A549 (cell line): ENCODE measurements at regions not wholly inside any gene's neighbourhood (a gene's known extent, or its start where the extent isn't known, plus 50 kb on each side); places are given as distances from the start of the nearest gene placed in this dataset.

Source experiments
- ATAC-seq, 2 experiments: fragments of 200-7000 bp in 1 of 2; fragments of >200 bp in 1 of 2; cut with Nextera tagmentation in 1 of 2; cut with Tn5 transposase in 1 of 2; 3 replicates each; pipeline versions ENCODE4 v1.8.0 to v1.9.1; 2018 to 2020; ENCODE audit warnings: mild to moderate bottlenecking in 1 of 2, moderate library complexity in 1 of 2
- CTCF ChIA-PET: fragments of 300-600 bp; sonication (Branson Sonifier 250); formaldehyde crosslinking; extraction: SDS; loops from one replicate; lab custom pipeline; 2021; ENCODE audit warnings: antibody characterized with exemption, inconsistent platforms; lab: Yijun Ruan, JAX
- POLR2A ChIA-PET: fragments of 350-600 bp; formaldehyde crosslinking; extraction: SDS; loops from one replicate; lab custom pipeline; 2021; ENCODE audit warnings: antibody characterized with exemption, inconsistent platforms; lab: Yijun Ruan, JAX
- DNase-seq, 2 experiments: peaks; one replicate each; pipeline versions ENCODE4 v3.0.0 to v3.0.0-alpha.2; 2011 to 2016; ENCODE audit warnings: low read depth in 1 of 2, low spot score in 1 of 2
- FAIRE-seq: peaks from 2 replicates; lab custom pipeline; 2011; peaks lifted over from hg19 to GRCh38; lab: Jason Lieb, UNC
- H3K27ac ChIP-seq, 2 experiments: fragments of >200 bp; sonication (Bioruptor Twin); formaldehyde crosslinking; 3 replicates each; pipeline ENCODE4 v1.5.1; 2016 to 2017
- H3K4me1 ChIP-seq: fragments of >200 bp; sonication (Bioruptor Twin); formaldehyde crosslinking; 3 replicates; pipeline ENCODE4 v1.6.1; 2016
- H3K4me2 ChIP-seq: fragments of >200 bp; sonication (Bioruptor Twin); formaldehyde crosslinking; 3 replicates; pipeline ENCODE4 v1.6.1; 2016
- H3K4me3 ChIP-seq: fragments of >200 bp; sonication (Bioruptor Twin); formaldehyde crosslinking; 3 replicates; pipeline ENCODE4 v1.5.1; 2016
- H3K9me3 ChIP-seq: fragments of >200 bp; sonication (Bioruptor Twin); formaldehyde crosslinking; 3 replicates; pipeline ENCODE4 v1.6.1; 2016
- BHLHE40 ChIP-seq: IDR thresholded peaks from 2 replicates; pipeline ENCODE4 v1.6.1; 2012; ENCODE audit warnings: low read depth, low read length, inconsistent platforms
- CBX2 ChIP-seq: fragments of 200-600 bp; sonication (generic); IDR thresholded peaks from 2 replicates; pipeline ENCODE4 v1.6.1; 2016; ENCODE audit warnings: low read depth, mild to moderate bottlenecking, borderline replicate concordance
- CBX8 ChIP-seq: fragments of 200-600 bp; sonication (generic); IDR thresholded peaks from 2 replicates; pipeline ENCODE4 v1.6.1; 2016
- EHF ChIP-seq: fragments of 250-450 bp; sonication (Bioruptor Pico); IDR thresholded peaks from 2 replicates; pipeline ENCODE4 v1.5.0; 2020; ENCODE audit warnings: mild to moderate bottlenecking
- EHMT2 ChIP-seq: fragments of 200-600 bp; sonication (generic); IDR thresholded peaks from 2 replicates; pipeline ENCODE4 v1.6.1; 2016; ENCODE audit warnings: antibody characterized with exemption, low read depth, mild to moderate bottlenecking, moderate library complexity
- EP300 ChIP-seq, 2 experiments: fragments of >200 bp; sonication (Bioruptor Twin); formaldehyde crosslinking; IDR thresholded peaks; 2 replicates in 1 of 2; 3 replicates in 1 of 2; pipeline ENCODE4 v1.6.1; 2016 to 2017
- FOSB ChIP-seq: fragments of 250-450 bp; sonication (Bioruptor Pico); IDR thresholded peaks from 2 replicates; pipeline ENCODE4 v1.5.0; 2020; ENCODE audit warnings: mild to moderate bottlenecking, moderate library complexity
- FOXS1 ChIP-seq: fragments of 250-450 bp; sonication (Bioruptor Pico); IDR thresholded peaks from 2 replicates; pipeline ENCODE4 v1.5.0; 2020; ENCODE audit warnings: mild to moderate bottlenecking, moderate library complexity
- HOXA7 ChIP-seq: fragments of 250-450 bp; sonication (Bioruptor Pico); IDR thresholded peaks from 2 replicates; pipeline ENCODE4 v1.5.0; 2020; ENCODE audit warnings: mild to moderate bottlenecking, moderate library complexity
- JUN ChIP-seq, 2 experiments: fragments of >200 bp; sonication (Bioruptor Twin); formaldehyde crosslinking; IDR thresholded peaks; 2 replicates in 1 of 2; 3 replicates in 1 of 2; pipeline ENCODE4 v1.6.1; 2016 to 2017
- MAZ ChIP-seq: fragments of 150-350 bp; IDR thresholded peaks from 2 replicates; pipeline ENCODE4 v1.6.1; 2014; ENCODE audit warnings: antibody characterized with exemption, low read depth, low read length, borderline replicate concordance
- MYC ChIP-seq: IDR thresholded peaks from 2 replicates; pipeline ENCODE4 v1.6.1; 2012; ENCODE audit warnings: mild to moderate bottlenecking, inconsistent platforms, low read length, improper control_type of control experiment, borderline replicate concordance
- NFE2L2 ChIP-seq: fragments of 150-350 bp; conservative IDR thresholded peaks from 2 replicates; pipeline ENCODE4 v1.6.1; 2014; ENCODE audit warnings: low read length
- NPAS2 ChIP-seq: fragments of 250-450 bp; sonication (Bioruptor Pico); IDR thresholded peaks from 2 replicates; pipeline ENCODE4 v1.8.0; 2022; ENCODE audit warnings: mild to moderate bottlenecking, moderate library complexity, borderline replicate concordance
- POLR2AphosphoS2 ChIP-seq: conservative IDR thresholded peaks from 2 replicates; pipeline ENCODE4 v1.6.1; 2012; ENCODE audit warnings: low read length, improper control_type of control experiment, inconsistent platforms
- RAD21 ChIP-seq, 2 experiments: fragments of >200 bp in 1 of 2; sonication (Bioruptor Twin) in 1 of 2; formaldehyde crosslinking in 1 of 2; IDR thresholded peaks in 1 of 2; conservative IDR thresholded peaks in 1 of 2; 2 replicates in 1 of 2; 3 replicates in 1 of 2; pipeline ENCODE4 v1.6.1; 2012 to 2018; ENCODE audit warnings: inconsistent platforms in 1 of 2
- RARB ChIP-seq: fragments of 250-450 bp; sonication (Bioruptor Pico); IDR thresholded peaks from 2 replicates; pipeline ENCODE4 v1.8.0; 2021; ENCODE audit warnings: mild to moderate bottlenecking, moderate library complexity
- SREBF2 ChIP-seq: fragments of 450-650 bp; IDR thresholded peaks from 2 replicates; pipeline ENCODE4 v1.6.1; 2014; ENCODE audit warnings: mild to moderate bottlenecking, moderate library complexity
- TFCP2L1 ChIP-seq: fragments of 250-450 bp; sonication (Bioruptor Pico); IDR thresholded peaks from 2 replicates; pipeline ENCODE4 v1.5.0; 2021; ENCODE audit warnings: mild to moderate bottlenecking
- TP53 ChIP-seq: fragments of 250-450 bp; sonication (Bioruptor Pico); IDR thresholded peaks from 2 replicates; pipeline ENCODE4 v1.5.0; 2021; ENCODE audit warnings: mild to moderate bottlenecking, moderate library complexity
- ZC3H11A ChIP-seq: fragments of 450-650 bp; IDR thresholded peaks from 2 replicates; pipeline ENCODE4 v1.6.1; 2014; ENCODE audit warnings: antibody characterized with exemption, mild to moderate bottlenecking
- WGBS: methylation state at CpG from one replicate; pipeline ENCODE4 v1.1.6; 2017; ENCODE audit errors: missing lambda C conversion rate; 5-methylcytosine and 5-hydroxymethylcytosine counted together
- TF ChIP-seq, protein P1 (sequence below): fragments of >200 bp; sonication (Bioruptor Twin); formaldehyde crosslinking; IDR thresholded peaks from 3 replicates; pipeline ENCODE4 v1.5.1; 2016
- TF ChIP-seq, protein P2 (sequence below): fragments of >200 bp; sonication (Bioruptor Twin); formaldehyde crosslinking; IDR thresholded peaks from 3 replicates; pipeline ENCODE4 v1.6.1; 2016
- TF ChIP-seq, protein P3 (sequence below): fragments of 450-650 bp; IDR thresholded peaks from 2 replicates; pipeline ENCODE4 v1.6.1; 2014; ENCODE audit warnings: antibody characterized with exemption
- TF ChIP-seq, protein P4 (sequence below): fragments of 150-350 bp; IDR thresholded peaks from 2 replicates; pipeline ENCODE4 v1.6.1; 2014; ENCODE audit warnings: low read depth, mild to moderate bottlenecking, low read length

DNA sequence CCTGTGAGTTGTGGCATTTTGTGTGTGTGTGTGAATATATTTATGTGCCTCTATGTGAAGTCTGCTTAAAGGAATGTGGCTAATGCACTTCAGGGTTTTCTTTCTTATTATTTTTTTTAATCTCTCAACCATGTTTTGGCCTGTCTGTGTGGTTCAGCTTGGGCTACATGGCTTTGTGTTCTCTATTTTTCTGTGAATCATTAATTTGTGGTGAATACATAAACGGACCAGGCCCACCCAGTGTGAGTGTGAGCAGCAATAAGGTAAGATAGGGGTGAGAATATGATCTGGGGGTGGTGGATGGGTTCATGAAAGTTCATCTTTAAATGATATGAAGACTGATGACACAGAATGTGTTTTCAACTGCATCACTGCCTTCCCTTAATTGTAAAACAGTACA lies 726.6 kb upstream of the TSPY4 start:
- ChIA-PET POLR2A (no interaction called here), CTCF (no interaction called here)
- Histone ChIP-seq H3K4me2 (no peak overlapping the region), H3K9me3 (no peaks in the 10 kb centered on the region), H3K4me3 (no peak overlapping the region), H3K27ac (no peak overlapping the region), H3K4me1 (no peaks in the 10 kb centered on the region)
- DNase-seq (no peak), FAIRE-seq (no peak), ATAC-seq (no peak)
- 0% methylated on average over 1 of the region's 1 CpG for WGBS
- TF ChIP-seq SREBF2 = no peak
- TF ChIP-seq JUN (IDR thresholded peaks at IDR 0.05) = no peak

DNA sequence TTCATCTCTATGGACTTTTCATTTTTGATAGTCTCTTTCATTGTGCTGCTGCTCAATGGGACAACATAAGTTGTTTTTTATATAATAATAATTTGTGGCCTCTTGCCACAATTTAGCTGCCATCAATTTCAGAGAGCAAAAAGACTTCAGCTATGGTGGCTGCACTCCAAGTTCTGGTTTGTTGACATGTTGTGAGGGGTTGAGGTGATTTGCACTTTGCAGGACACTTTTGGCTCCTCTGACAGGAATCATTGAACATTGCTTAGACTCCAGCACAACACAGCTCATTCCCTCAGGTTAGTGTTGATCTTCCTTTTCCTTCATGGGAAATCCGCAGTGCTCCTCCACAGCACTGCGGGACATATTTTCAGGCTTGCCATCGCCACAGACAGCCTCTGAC lies 725.4 kb upstream of the TSPY4 start:
- CTCF ChIA-PET = no interaction called here
- no peaks in the 10 kb centered on the region for H3K9me3 ChIP-seq
- TF ChIP-seq MYC (no peak), NPAS2 (CRISPR knock-in tag) (no peak)
- no peaks in the 10 kb centered on the region for H3K4me1 ChIP-seq
- no peak overlapping the region for H3K4me3 ChIP-seq
- no peak overlapping the region for H3K27ac ChIP-seq
- no peak overlapping the region for H3K4me2 ChIP-seq
- FAIRE-seq (no peak), DNase-seq (no peak), ATAC-seq (no peak)
- POLR2A ChIA-PET = no interaction called here
- 42% methylated on average over 2 of the region's 3 CpGs for WGBS

DNA sequence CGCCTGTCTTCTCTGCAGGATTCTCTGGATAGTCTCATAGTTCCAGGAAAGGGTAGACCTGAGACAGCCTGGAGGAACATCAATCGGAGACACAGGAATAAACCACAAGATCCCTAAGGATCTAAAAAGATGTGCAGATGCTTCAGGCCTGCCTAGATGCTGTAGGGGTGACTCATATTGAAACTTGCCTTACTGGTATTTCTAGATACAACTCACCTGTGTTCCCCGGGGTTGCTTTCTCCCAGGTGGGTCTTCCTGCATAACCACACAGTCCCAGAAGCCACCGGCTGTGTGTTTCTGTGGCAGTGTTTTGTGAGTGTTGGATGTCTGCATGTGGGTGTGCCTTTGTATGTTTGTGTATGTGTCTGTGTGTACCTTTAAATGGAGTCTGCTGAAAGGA lies 719.0 kb upstream of the TSPY4 start:
- 16% methylated on average over 2 of the region's 4 CpGs for WGBS
- ATAC-seq = no peak
- DNase-seq = no peak
- no peak for FAIRE-seq
- Histone ChIP-seq H3K4me1 (no peaks in the 10 kb centered on the region), H3K9me3 (no peaks in the 10 kb centered on the region), H3K4me3 (no peak overlapping the region), H3K4me2 (no peak overlapping the region), H3K27ac (no peak overlapping the region)
- ChIA-PET POLR2A (no interaction called here), CTCF (no interaction called here)
- no peak for TF ChIP-seq EHMT2
- TF ChIP-seq ZC3H11A = no peak
- no peak for TF ChIP-seq BHLHE40
- no peak for TF ChIP-seq EP300 (IDR thresholded peaks at IDR 0.05)
- TF ChIP-seq, protein P1, sequence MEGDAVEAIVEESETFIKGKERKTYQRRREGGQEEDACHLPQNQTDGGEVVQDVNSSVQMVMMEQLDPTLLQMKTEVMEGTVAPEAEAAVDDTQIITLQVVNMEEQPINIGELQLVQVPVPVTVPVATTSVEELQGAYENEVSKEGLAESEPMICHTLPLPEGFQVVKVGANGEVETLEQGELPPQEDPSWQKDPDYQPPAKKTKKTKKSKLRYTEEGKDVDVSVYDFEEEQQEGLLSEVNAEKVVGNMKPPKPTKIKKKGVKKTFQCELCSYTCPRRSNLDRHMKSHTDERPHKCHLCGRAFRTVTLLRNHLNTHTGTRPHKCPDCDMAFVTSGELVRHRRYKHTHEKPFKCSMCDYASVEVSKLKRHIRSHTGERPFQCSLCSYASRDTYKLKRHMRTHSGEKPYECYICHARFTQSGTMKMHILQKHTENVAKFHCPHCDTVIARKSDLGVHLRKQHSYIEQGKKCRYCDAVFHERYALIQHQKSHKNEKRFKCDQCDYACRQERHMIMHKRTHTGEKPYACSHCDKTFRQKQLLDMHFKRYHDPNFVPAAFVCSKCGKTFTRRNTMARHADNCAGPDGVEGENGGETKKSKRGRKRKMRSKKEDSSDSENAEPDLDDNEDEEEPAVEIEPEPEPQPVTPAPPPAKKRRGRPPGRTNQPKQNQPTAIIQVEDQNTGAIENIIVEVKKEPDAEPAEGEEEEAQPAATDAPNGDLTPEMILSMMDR = no peak
- no peak for TF ChIP-seq EHF (CRISPR knock-in tag)
- no peak for TF ChIP-seq RARB
- TF ChIP-seq RAD21 (conservative IDR thresholded peaks at IDR 0.05 in 1 of 2, IDR thresholded peaks at IDR 0.05 in 1 of 2) = no peak
- TF ChIP-seq TFCP2L1 (CRISPR knock-in tag) = no peak
- no peak for TF ChIP-seq NFE2L2
- TF ChIP-seq HOXA7 = no peak
- no peak for TF ChIP-seq FOSB (CRISPR knock-in tag)
- TF ChIP-seq MAZ = no peak

DNA sequence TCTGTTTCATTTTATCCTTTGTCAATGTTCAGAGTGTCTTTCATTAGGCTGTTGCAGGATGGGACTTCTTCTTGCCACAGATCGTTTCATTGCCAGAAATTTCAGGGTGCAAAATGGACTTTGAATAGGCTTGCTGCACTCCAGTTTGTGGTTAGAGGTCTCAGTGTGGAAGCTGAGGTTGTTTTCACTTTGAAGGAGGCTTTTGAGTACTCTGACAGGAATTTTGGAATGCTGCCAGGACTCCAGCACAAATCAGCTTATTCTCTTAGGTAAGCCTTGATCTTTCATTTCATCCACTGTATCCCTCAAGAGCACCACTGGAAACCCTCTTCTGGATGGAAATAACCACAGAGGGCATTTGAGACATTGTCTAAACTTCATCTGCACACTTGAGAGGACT lies 715.1 kb upstream of the TSPY4 start:
- WGBS = 0% methylated on average over 1 of the region's 1 CpG
- Histone ChIP-seq H3K27ac (no peak overlapping the region), H3K4me1 (no peaks in the 10 kb centered on the region), H3K4me2 (no peak overlapping the region), H3K4me3 (no peak overlapping the region), H3K9me3 (no peaks in the 10 kb centered on the region)
- POLR2A ChIA-PET = no interaction called here
- CTCF ChIA-PET = no interaction called here
- ATAC-seq (no peak), FAIRE-seq (no peak), DNase-seq (no peak)
- TF ChIP-seq NFE2L2 (no peak), HOXA7 (no peak), FOXS1 (CRISPR knock-in tag) (no peak), SREBF2 (no peak), TP53 (CRISPR knock-in tag) (no peak), JUN (IDR thresholded peaks at IDR 0.05) (no peak), CBX2 (no peak), POLR2AphosphoS2 (no peak), CBX8 (no peak), EP300 (IDR thresholded peaks at IDR 0.05) (no peak)
- TF ChIP-seq, protein P1 = no peak
- TF ChIP-seq, protein P2, sequence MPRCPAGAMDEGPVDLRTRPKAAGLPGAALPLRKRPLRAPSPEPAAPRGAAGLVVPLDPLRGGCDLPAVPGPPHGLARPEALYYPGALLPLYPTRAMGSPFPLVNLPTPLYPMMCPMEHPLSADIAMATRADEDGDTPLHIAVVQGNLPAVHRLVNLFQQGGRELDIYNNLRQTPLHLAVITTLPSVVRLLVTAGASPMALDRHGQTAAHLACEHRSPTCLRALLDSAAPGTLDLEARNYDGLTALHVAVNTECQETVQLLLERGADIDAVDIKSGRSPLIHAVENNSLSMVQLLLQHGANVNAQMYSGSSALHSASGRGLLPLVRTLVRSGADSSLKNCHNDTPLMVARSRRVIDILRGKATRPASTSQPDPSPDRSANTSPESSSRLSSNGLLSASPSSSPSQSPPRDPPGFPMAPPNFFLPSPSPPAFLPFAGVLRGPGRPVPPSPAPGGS = no peak
- TF ChIP-seq, protein P3, sequence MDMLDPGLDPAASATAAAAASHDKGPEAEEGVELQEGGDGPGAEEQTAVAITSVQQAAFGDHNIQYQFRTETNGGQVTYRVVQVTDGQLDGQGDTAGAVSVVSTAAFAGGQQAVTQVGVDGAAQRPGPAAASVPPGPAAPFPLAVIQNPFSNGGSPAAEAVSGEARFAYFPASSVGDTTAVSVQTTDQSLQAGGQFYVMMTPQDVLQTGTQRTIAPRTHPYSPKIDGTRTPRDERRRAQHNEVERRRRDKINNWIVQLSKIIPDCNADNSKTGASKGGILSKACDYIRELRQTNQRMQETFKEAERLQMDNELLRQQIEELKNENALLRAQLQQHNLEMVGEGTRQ = no peak
- TF ChIP-seq, protein P4, sequence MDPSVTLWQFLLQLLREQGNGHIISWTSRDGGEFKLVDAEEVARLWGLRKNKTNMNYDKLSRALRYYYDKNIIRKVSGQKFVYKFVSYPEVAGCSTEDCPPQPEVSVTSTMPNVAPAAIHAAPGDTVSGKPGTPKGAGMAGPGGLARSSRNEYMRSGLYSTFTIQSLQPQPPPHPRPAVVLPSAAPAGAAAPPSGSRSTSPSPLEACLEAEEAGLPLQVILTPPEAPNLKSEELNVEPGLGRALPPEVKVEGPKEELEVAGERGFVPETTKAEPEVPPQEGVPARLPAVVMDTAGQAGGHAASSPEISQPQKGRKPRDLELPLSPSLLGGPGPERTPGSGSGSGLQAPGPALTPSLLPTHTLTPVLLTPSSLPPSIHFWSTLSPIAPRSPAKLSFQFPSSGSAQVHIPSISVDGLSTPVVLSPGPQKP = no peak
